ENCODE measurements at regions not wholly inside any gene's neighbourhood (a gene's known extent, or its start where the extent isn't known, plus 50 kb on each side); places are given as distances from the start of the nearest gene placed in this dataset.

- DNase-seq, result no peak
Measured at GRCh38 chr6:44614396-44614795, 226.9 kb downstream of the CDC5L start.

- DNase-seq, result no peak
Measured at GRCh38 chr6:44615621-44616020, 228.1 kb downstream of the CDC5L start.

- DNase-seq, result no peak
Measured at GRCh38 chr6:44617416-44617815, 229.9 kb downstream of the CDC5L start.

GRCh38 chr6:44618371-44618770, 230.9 kb downstream of the CDC5L start:
- no peak for DNase-seq

GRCh38 chr6:44620922-44621321, 233.4 kb downstream of the CDC5L start:
- DNase-seq, result no peak

- peak; percentile 27 for DNase-seq
Measured at GRCh38 chr6:44621846-44622245, 234.3 kb downstream of the CDC5L start.

GRCh38 chr6:44622555-44622954, 235.0 kb downstream of the CDC5L start:
- DNase-seq, result no peak

GRCh38 chr6:44622956-44623355, 235.4 kb downstream of the CDC5L start:
- no peak for DNase-seq

GRCh38 chr6:44624226-44624625, 236.7 kb downstream of the CDC5L start:
- DNase-seq, result no peak

GRCh38 chr6:44624936-44625573, 237.5 kb downstream of the CDC5L start:
- no peak for DNase-seq

GRCh38 chr6:44625996-44626395, 238.5 kb downstream of the CDC5L start:
- DNase-seq, result no peak

- no peak for DNase-seq
Measured at GRCh38 chr6:44626616-44627015, 239.1 kb downstream of the CDC5L start.

GRCh38 chr6:44627091-44627882, 239.8 kb downstream of the CDC5L start:
- DNase-seq, result no peak

- no peak for DNase-seq
Measured at GRCh38 chr6:44627883-44628271, 240.4 kb downstream of the CDC5L start.

GRCh38 chr6:44628347-44628746, 240.8 kb downstream of the CDC5L start:
- no peak for DNase-seq

- no peak for DNase-seq
Measured at GRCh38 chr6:44629636-44630035, 242.1 kb downstream of the CDC5L start.

- peak; percentile 42 for DNase-seq
Measured at GRCh38 chr6:44630125-44631028, 242.9 kb downstream of the CDC5L start.

GRCh38 chr6:44631968-44632367, 244.5 kb downstream of the CDC5L start:
- no peak for DNase-seq

- no peak for DNase-seq
Measured at GRCh38 chr6:44634321-44634720, 246.8 kb downstream of the CDC5L start.

GRCh38 chr6:44635486-44635885, 248.0 kb downstream of the CDC5L start:
- no peak for DNase-seq

GRCh38 chr6:44636561-44637248, 249.2 kb downstream of the CDC5L start:
- DNase-seq, result no peak

GRCh38 chr6:44641344-44642031, 254.0 kb downstream of the CDC5L start:
- no peak for DNase-seq
